ENCODE measurements at regions not wholly inside any gene's neighbourhood (a gene's known extent, or its start where the extent isn't known, plus 50 kb on each side); places are given as distances from the start of the nearest gene placed in this dataset.

DNA sequence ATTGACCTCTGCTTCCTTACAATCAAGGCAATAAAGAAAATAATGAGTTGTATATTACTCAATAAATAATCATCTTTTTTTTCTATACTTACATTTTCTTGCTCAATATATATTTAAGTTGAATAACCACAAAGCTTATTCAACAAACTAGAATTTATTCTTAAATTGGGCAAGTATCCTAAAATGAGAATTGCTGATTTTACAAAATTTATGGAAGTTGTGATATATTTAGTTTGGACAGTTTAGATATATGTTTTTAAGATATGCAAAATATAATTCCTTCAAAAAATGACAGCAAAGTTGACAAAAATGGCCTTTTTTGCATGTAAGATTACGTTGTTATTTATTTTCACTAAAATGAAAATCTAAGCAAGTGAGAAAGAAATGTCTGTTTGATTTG is 305.7 kb upstream of the GRIN3A start:
- Histone ChIP-seq H2AFZ (ENCODE audit: low read length) (no peak overlapping the region), H4K20me1 (ENCODE audit: insufficient read depth, low read length) (no peaks in the 10 kb centered on the region), H3K4me3 (replicated peaks in 1 of 3; ENCODE audit: insufficient read depth in 1 of 3, low read depth in 2 of 3, low read length in 3 of 3) (no peak overlapping the region), H3K79me2 (ENCODE audit: insufficient read depth, low read length) (no peaks in the 10 kb centered on the region), H3K4me1 (ENCODE audit: insufficient read depth, low read length) (no peaks in the 10 kb centered on the region), H3K9ac (ENCODE audit: insufficient read depth, low read depth, low read length) (no peak overlapping the region), H3K36me3 (replicated peaks in 1 of 2; ENCODE audit: control insufficient read depth in 1 of 2, insufficient read depth in 2 of 2, low read length in 2 of 2) (no peaks in the 10 kb centered on the region), H3K4me2 (ENCODE audit: low read depth, low read length) (no peak overlapping the region), H3K27me3 (ENCODE audit: control insufficient read depth in 1 of 2, insufficient read depth in 2 of 2, low read length in 2 of 2) (no peaks in the 10 kb centered on the region), H3K27ac (ENCODE audit: extremely low read length, insufficient read depth, low read length) (no peak overlapping the region), H3K9me3 (ENCODE audit: low read length) (no peaks in the 10 kb centered on the region)
- in situ Hi-C loops (cut with HindIII; ENCODE audit: extremely low pct_ligation_motif_present, low pct_unique_long_range_greater_than_20kb) (no loop called here), intact Hi-C loops (cut with micrococcal nuclease; ENCODE audit: unreplicated experiment) (no loop called here)
- DNase-seq (ENCODE audit: low spot score) (no peak), FAIRE-seq (no peak), ATAC-seq (no peak)
- BruUV-seq (replicated peaks): no TSS peak
- ChIA-PET CTCF (ENCODE audit: low intra/inter-chr PET ratio, low total read pairs) (no interaction called here), POLR2A (no interaction called here)
- TF ChIP-seq KMT2A (CRISPR knock-in tag; IDR thresholded peaks at IDR 0.05) (no peak), MAFF (IDR thresholded peaks at IDR 0.05; ENCODE audit: low read depth, low read length) (peak; percentile 73; the same call in 1 of the 2 replicates), MAFK (conservative IDR thresholded peaks at IDR 0.05 in 1 of 2, IDR thresholded peaks at IDR 0.05 in 1 of 2; ENCODE audit: low read length in 2 of 2) (peak; percentile 75 to 85), RXRB (CRISPR knock-in tag; IDR thresholded peaks at IDR 0.05; ENCODE audit: borderline replicate concordance) (no peak), ZNF569 (CRISPR knock-in tag; IDR thresholded peaks at IDR 0.05; ENCODE audit: borderline replicate concordance) (no peak), ZNF83 (CRISPR knock-in tag; IDR thresholded peaks at IDR 0.05; ENCODE audit: borderline replicate concordance) (no peak)
- TF ChIP-seq, protein P1, sequence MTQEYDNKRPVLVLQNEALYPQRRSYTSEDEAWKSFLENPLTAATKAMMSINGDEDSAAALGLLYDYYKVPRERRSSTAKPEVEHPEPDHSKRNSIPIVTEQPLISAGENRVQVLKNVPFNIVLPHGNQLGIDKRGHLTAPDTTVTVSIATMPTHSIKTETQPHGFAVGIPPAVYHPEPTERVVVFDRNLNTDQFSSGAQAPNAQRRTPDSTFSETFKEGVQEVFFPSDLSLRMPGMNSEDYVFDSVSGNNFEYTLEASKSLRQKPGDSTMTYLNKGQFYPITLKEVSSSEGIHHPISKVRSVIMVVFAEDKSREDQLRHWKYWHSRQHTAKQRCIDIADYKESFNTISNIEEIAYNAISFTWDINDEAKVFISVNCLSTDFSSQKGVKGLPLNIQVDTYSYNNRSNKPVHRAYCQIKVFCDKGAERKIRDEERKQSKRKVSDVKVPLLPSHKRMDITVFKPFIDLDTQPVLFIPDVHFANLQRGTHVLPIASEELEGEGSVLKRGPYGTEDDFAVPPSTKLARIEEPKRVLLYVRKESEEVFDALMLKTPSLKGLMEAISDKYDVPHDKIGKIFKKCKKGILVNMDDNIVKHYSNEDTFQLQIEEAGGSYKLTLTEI (CRISPR knock-in tag; conservative IDR thresholded peaks at IDR 0.05): no peak
- TF ChIP-seq, protein P2, sequence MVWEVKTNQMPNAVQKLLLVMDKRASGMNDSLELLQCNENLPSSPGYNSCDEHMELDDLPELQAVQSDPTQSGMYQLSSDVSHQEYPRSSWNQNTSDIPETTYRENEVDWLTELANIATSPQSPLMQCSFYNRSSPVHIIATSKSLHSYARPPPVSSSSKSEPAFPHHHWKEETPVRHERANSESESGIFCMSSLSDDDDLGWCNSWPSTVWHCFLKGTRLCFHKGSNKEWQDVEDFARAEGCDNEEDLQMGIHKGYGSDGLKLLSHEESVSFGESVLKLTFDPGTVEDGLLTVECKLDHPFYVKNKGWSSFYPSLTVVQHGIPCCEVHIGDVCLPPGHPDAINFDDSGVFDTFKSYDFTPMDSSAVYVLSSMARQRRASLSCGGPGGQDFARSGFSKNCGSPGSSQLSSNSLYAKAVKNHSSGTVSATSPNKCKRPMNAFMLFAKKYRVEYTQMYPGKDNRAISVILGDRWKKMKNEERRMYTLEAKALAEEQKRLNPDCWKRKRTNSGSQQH (CRISPR knock-in tag; IDR thresholded peaks at IDR 0.05; ENCODE audit: low read depth): no peak
- 6% methylated on average over 1 of the region's 1 CpG for WGBS (ENCODE audit: low lambda C conversion rate)

Data from HepG2 (cell line).